ENCODE measurements at regions not wholly inside any gene's neighbourhood (a gene's known extent, or its start where the extent isn't known, plus 50 kb on each side); places are given as distances from the start of the nearest gene placed in this dataset.

- H2AK9ac ChIP-seq (replicated peaks; ENCODE audit: low read depth, low read length, poor library complexity), result no peak overlapping the region
- no peak overlapping the region for H4K8ac ChIP-seq (ENCODE audit: low read depth in 2 of 2, low read length in 2 of 2)
- no peaks in the 10 kb centered on the region for H3K36me3 ChIP-seq (ENCODE audit: control insufficient read depth, insufficient read depth, low read length)
- H3K4me1 ChIP-seq (ENCODE audit: control insufficient read depth, insufficient read depth, low read length), result no peaks in the 10 kb centered on the region; the same call in 1 of the 2 replicates
- no peak overlapping the region for H3K4me3 ChIP-seq (ENCODE audit: insufficient read depth, low read depth, low read length)
- ATAC-seq (ENCODE audit: low read depth) (no peak), DNase-seq (no peak)
- CTCF ChIA-PET, result no interaction called here
- no peaks in the 10 kb centered on the region for H3K79me1 ChIP-seq (ENCODE audit: low read depth in 1 of 2, low read length in 2 of 2)
- no peak overlapping the region for H3K9ac ChIP-seq (ENCODE audit: low read depth, low read length)
- dilution Hi-C loops (cut with HindIII; ENCODE audit: low sequenced_read_pairs, unreplicated experiment) (no loop called here), in situ Hi-C loops (cut with MboI; ENCODE audit: low sequenced_read_pairs) (no loop called here), intact Hi-C loops (cut with micrococcal nuclease) (no loop called here)
- no peak overlapping the region for H2AFZ ChIP-seq (replicated peaks; ENCODE audit: low read length, poor library complexity)
- no peak overlapping the region for H2BK5ac ChIP-seq (ENCODE audit: low read depth, low read length, poor library complexity, severe bottlenecking)
- no peak overlapping the region for H3K14ac ChIP-seq (replicated peaks; ENCODE audit: low read depth, low read length)
- H3K4ac ChIP-seq (ENCODE audit: low read depth, low read length), result no peak overlapping the region
- TF ChIP-seq SMC3 (IDR thresholded peaks at IDR 0.05; ENCODE audit: low read depth, low read length) (no peak), CTCF (conservative IDR thresholded peaks at IDR 0.05; ENCODE audit: low read depth, low read length) (no peak), RAD21 (IDR thresholded peaks at IDR 0.05; ENCODE audit: low read length) (no peak), CEBPB (IDR thresholded peaks at IDR 0.05; ENCODE audit: low read depth, low read length) (no peak), NFE2L2 (IDR thresholded peaks at IDR 0.05; ENCODE audit: low read depth, low read length) (no peak), MXI1 (IDR thresholded peaks at IDR 0.05; ENCODE audit: borderline replicate concordance, low read depth, low read length) (no peak), MAFK (IDR thresholded peaks at IDR 0.05; ENCODE audit: low read depth, low read length) (no peak), ELK1 (IDR thresholded peaks at IDR 0.05; ENCODE audit: borderline replicate concordance, low read depth, low read length) (no peak), MAZ (IDR thresholded peaks at IDR 0.05; ENCODE audit: borderline replicate concordance, low read depth, low read length) (no peak), FOS (IDR thresholded peaks at IDR 0.05; ENCODE audit: low read depth, low read length) (no peak)
- no peak overlapping the region for H3K27ac ChIP-seq (ENCODE audit: insufficient read depth, low read length)
- WGBS, 2 experiments (ENCODE audit: extremely low coverage in 2 of 2, insufficient read length in 1 of 2), result no CpG with 5 or more reads among the region's 2 CpGs
- H2BK120ac ChIP-seq (ENCODE audit: low read depth, low read length), result no peak overlapping the region
- no peak overlapping the region for H4K91ac ChIP-seq (ENCODE audit: insufficient read depth, low read depth, low read length)
- no peak overlapping the region for H3K23ac ChIP-seq (ENCODE audit: low read depth, low read length)
- H3K4me2 ChIP-seq (ENCODE audit: low read depth, low read length), result no peak overlapping the region
- no peaks in the 10 kb centered on the region for H4K20me1 ChIP-seq (ENCODE audit: insufficient read depth, low read length)
- no peak overlapping the region for H2BK20ac ChIP-seq (ENCODE audit: low read depth, low read length)
- no peak overlapping the region for H3K56ac ChIP-seq (ENCODE audit: extremely low read depth, insufficient read depth, low read length)
- H3K9me3 ChIP-seq (ENCODE audit: control insufficient read depth, insufficient read depth, low read length), result peaks cover 3% of the 10 kb centered on the region
- H4K5ac ChIP-seq (ENCODE audit: low read depth, low read length), result no peak overlapping the region
- no TSS peak for BruUV-seq (replicated peaks)
- POLR2A ChIA-PET (ENCODE audit: unreplicated experiment), result no interaction called here
- H2BK15ac ChIP-seq (ENCODE audit: low read depth, low read length), result no peak overlapping the region
- no peak overlapping the region for H3K18ac ChIP-seq (ENCODE audit: low read depth, low read length)
- H3K27me3 ChIP-seq (ENCODE audit: control insufficient read depth, insufficient read depth, low read length), result peaks cover 13% of the 10 kb centered on the region
- no peak overlapping the region for H2AK5ac ChIP-seq (ENCODE audit: low read depth, low read length)
- no peaks in the 10 kb centered on the region for H3K9me1 ChIP-seq (ENCODE audit: insufficient read depth, low read length)
Measured at GRCh38 chr4:38333219-38333618, 330.8 kb upstream of the KLF3 start.

All from IMR-90 (cell line).